PC-9 (cell line): ENCODE measurements at regions not wholly inside any gene's neighbourhood (a gene's known extent, or its start where the extent isn't known, plus 50 kb on each side); places are given as distances from the start of the nearest gene placed in this dataset.
A peak's percentile ranks its signal among the peaks of the same experiment; 100 is the strongest.

ENCODE experiments used
- BruUV-seq: library from RNA; stranded (reverse); fragments of 400-500 nt; replicated peaks from 2 replicates; lab custom pipeline; 2021; lab: Mats Ljungman, UMichigan
- CTCF ChIA-PET: fragments of 300-600 bp; sonication (Branson Sonifier 250); formaldehyde crosslinking; loops from one replicate; lab custom pipeline; 2022; ENCODE audit warnings: antibody characterized with exemption; lab: Charles Lee
- POLR2A ChIA-PET: fragments of 300-600 bp; sonication (Branson Sonifier 250); formaldehyde crosslinking; loops from one replicate; lab custom pipeline; 2022; ENCODE audit warnings: antibody characterized with exemption; ENCODE audit not compliant: unreplicated experiment; lab: Charles Lee
- DNase-seq, 2 experiments: peaks; one replicate each; pipeline versions ENCODE4 v3.0.0 to v3.0.0-alpha.2; 2015 to 2022; ENCODE audit warnings: mixed read lengths in 1 of 2
- H2AFZ ChIP-seq: fragments of 200-600 bp; sonication (generic); 2 replicates; pipeline ENCODE4 v1.8.1; 2017; ENCODE audit warnings: antibody characterized with exemption
- H3F3A ChIP-seq: fragments of 200-600 bp; sonication (generic); 2 replicates; pipeline ENCODE4 v1.8.1; 2017; ENCODE audit warnings: antibody characterized with exemption, mild to moderate bottlenecking, low read depth; ENCODE audit not compliant: insufficient read depth
- H3K27ac ChIP-seq: fragments of 200-600 bp; sonication (generic); 2 replicates; pipeline ENCODE4 v1.6.1; 2016; ENCODE audit warnings: mixed run types
- H3K27me3 ChIP-seq: fragments of 200-600 bp; sonication (generic); 2 replicates; pipeline ENCODE4 v1.6.1; 2016; ENCODE audit warnings: low read depth, mixed run types; ENCODE audit not compliant: insufficient read depth
- H3K36me3 ChIP-seq: fragments of 200-600 bp; sonication (generic); 2 replicates; pipeline ENCODE4 v1.6.1; 2016; ENCODE audit warnings: low read depth, mixed run types
- H3K4me1 ChIP-seq: fragments of 200-600 bp; sonication (generic); replicated peaks from 2 replicates; pipeline ENCODE4 v1.6.1; 2016; ENCODE audit warnings: mixed run types; ENCODE audit not compliant: insufficient read depth
- H3K4me2 ChIP-seq: fragments of 200-600 bp; sonication (generic); 2 replicates; pipeline ENCODE4 v1.6.1; 2017; ENCODE audit warnings: mixed run types
- H3K4me3 ChIP-seq: fragments of 200-600 bp; sonication (generic); 2 replicates; pipeline ENCODE4 v1.6.1; 2016; ENCODE audit warnings: mixed run types
- H3K79me2 ChIP-seq: fragments of 200-600 bp; sonication (generic); 2 replicates; pipeline ENCODE4 v1.6.1; 2017; ENCODE audit warnings: low read depth, mixed run types
- H3K9me2 ChIP-seq: fragments of 200-600 bp; sonication (generic); 2 replicates; pipeline ENCODE4 v1.8.1; 2017; ENCODE audit warnings: mild to moderate bottlenecking; ENCODE audit not compliant: insufficient read depth
- H3K9me3 ChIP-seq: fragments of 200-600 bp; sonication (generic); 2 replicates; pipeline ENCODE4 v1.8.1; 2016; ENCODE audit warnings: low read depth; ENCODE audit not compliant: insufficient read depth
- H4K20me1 ChIP-seq: fragments of 200-600 bp; sonication (generic); 2 replicates; pipeline ENCODE4 v1.8.1; 2017; ENCODE audit not compliant: insufficient read depth
- EZH2 ChIP-seq: fragments of 200-600 bp; sonication (generic); IDR thresholded peaks from 2 replicates; pipeline ENCODE4 v1.8.0; 2017; ENCODE audit warnings: antibody characterized with exemption, low read depth
- intact Hi-C: fragments of 100-400 bp; cut with micrococcal nuclease; formaldehyde crosslinking; loops from one replicate; pipeline ENCODE4 v1.10.0; 2022; ENCODE audit not compliant: unreplicated experiment
- TF ChIP-seq, protein P1 (sequence below): fragments of 200-600 bp; sonication (generic); conservative IDR thresholded peaks from 2 replicates; pipeline ENCODE4 v1.6.1; 2017; ENCODE audit warnings: mixed run types, antibody characterized with exemption, mild to moderate bottlenecking, moderate library complexity

DNA sequence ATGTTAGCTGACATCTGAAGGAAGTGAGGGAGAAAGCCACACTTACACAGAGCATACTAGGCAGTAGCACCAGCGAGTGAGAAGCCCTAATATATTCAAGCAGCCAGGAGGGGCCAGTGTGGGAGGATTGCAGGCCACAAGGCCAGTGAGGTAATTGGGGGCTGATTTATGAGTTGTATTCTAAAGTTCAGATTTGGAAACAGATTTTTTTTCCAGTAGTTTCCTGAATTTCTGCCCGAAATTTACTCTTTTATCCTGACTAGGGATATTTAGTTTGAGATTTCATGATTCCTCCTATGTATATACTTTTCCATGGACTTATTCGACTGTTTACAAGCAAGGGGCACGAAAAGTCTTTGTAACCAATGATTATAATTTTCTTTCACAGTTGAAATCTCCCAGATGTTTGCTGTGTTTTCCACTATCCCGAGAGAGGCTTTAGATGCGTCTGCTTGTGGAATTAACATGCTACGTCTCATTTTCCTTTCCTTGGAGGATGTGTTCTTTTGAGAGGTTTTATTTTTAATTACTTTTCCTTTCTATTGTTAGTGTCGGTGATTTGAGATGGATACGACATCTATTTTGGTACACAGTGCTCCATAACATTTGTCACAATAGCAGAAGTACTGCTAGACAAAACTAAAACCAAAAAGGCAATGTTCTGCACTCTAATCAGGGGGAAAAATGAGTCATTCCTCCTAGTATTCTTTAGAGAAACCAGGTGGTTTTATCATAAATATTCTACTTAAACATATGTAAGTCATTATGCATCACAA is 356.3 kb upstream of the HSF2 start:
- BruUV-seq = no TSS peak
- intact Hi-C loops = no loop called here

GRCh38 chr6:122048570-122048969 is 350.9 kb upstream of the HSF2 start:
- Histone ChIP-seq H3K4me1 (no peaks in the 10 kb centered on the region), H3K4me2 (no peak overlapping the region), H3K9me2 (no peaks in the 10 kb centered on the region), H3K27ac (no peak overlapping the region), H3K27me3 (no peaks in the 10 kb centered on the region), H3K4me3 (no peak overlapping the region), H3K79me2 (no peaks in the 10 kb centered on the region), H3K36me3 (no peaks in the 10 kb centered on the region), H3K9me3 (no peaks in the 10 kb centered on the region), H4K20me1 (no peaks in the 10 kb centered on the region), H3F3A (no peaks in the 10 kb centered on the region), H2AFZ (peak overlapping the region; percentile 39)
- intact Hi-C loops = no loop called here
- TF ChIP-seq, protein P1, sequence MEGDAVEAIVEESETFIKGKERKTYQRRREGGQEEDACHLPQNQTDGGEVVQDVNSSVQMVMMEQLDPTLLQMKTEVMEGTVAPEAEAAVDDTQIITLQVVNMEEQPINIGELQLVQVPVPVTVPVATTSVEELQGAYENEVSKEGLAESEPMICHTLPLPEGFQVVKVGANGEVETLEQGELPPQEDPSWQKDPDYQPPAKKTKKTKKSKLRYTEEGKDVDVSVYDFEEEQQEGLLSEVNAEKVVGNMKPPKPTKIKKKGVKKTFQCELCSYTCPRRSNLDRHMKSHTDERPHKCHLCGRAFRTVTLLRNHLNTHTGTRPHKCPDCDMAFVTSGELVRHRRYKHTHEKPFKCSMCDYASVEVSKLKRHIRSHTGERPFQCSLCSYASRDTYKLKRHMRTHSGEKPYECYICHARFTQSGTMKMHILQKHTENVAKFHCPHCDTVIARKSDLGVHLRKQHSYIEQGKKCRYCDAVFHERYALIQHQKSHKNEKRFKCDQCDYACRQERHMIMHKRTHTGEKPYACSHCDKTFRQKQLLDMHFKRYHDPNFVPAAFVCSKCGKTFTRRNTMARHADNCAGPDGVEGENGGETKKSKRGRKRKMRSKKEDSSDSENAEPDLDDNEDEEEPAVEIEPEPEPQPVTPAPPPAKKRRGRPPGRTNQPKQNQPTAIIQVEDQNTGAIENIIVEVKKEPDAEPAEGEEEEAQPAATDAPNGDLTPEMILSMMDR = no peak
- no peak for TF ChIP-seq EZH2
- BruUV-seq = no TSS peak
- no peak for DNase-seq
- CTCF ChIA-PET = no interaction called here
- POLR2A ChIA-PET = no interaction called here

More for the DNA sequence above, 356.3 kb upstream of the HSF2 start:
- H3K4me1 ChIP-seq = no peaks in the 10 kb centered on the region
- H3K27ac ChIP-seq = no peak overlapping the region
- POLR2A ChIA-PET = no interaction called here
- no peak for TF ChIP-seq EZH2
- TF ChIP-seq, protein P1 = no peak
- H3K9me3 ChIP-seq = peaks cover 3% of the 10 kb centered on the region; the same call in 1 of the 2 replicates
- no peak for DNase-seq
- H3F3A ChIP-seq = no peaks in the 10 kb centered on the region
- CTCF ChIA-PET = no interaction called here
- H4K20me1 ChIP-seq = no peaks in the 10 kb centered on the region
- no peaks in the 10 kb centered on the region for H3K36me3 ChIP-seq
- H3K9me2 ChIP-seq = no peaks in the 10 kb centered on the region
- no peak overlapping the region for H3K4me2 ChIP-seq
- no peaks in the 10 kb centered on the region for H3K79me2 ChIP-seq
- H3K27me3 ChIP-seq = no peaks in the 10 kb centered on the region
- no peak overlapping the region for H2AFZ ChIP-seq
- no peak overlapping the region for H3K4me3 ChIP-seq

- no peak for DNase-seq
- no TSS peak for BruUV-seq
- H3K9me3 ChIP-seq = no peaks in the 10 kb centered on the region
- H3K4me3 ChIP-seq = no peak overlapping the region
- no peak for TF ChIP-seq EZH2
- TF ChIP-seq, protein P1 = no peak
- intact Hi-C loops = no loop called here
- ChIA-PET POLR2A (no interaction called here), CTCF (no interaction called here)
- H3K9me2 ChIP-seq = no peaks in the 10 kb centered on the region
- H2AFZ ChIP-seq = peak overlapping the region; percentile 74
- no peaks in the 10 kb centered on the region for H3K79me2 ChIP-seq
- no peaks in the 10 kb centered on the region for H4K20me1 ChIP-seq
- H3F3A ChIP-seq = no peaks in the 10 kb centered on the region
- H3K4me1 ChIP-seq = no peaks in the 10 kb centered on the region
- no peaks in the 10 kb centered on the region for H3K36me3 ChIP-seq
- no peak overlapping the region for H3K27ac ChIP-seq
- no peaks in the 10 kb centered on the region for H3K27me3 ChIP-seq
- no peak overlapping the region for H3K4me2 ChIP-seq
These were observed 350.1 kb upstream of the HSF2 start for GRCh38 chr6:122049341-122049740.
